Occipital lobe (tissue), 1 donor: ENCODE measurements at regions not wholly inside any gene's neighbourhood (a gene's known extent, or its start where the extent isn't known, plus 50 kb on each side); places are given as distances from the start of the nearest gene placed in this dataset.

Experiments
- DNase-seq: peaks from one replicate; lab custom pipeline; 2025; lab: John Stamatoyannopoulos, UW

DNA sequence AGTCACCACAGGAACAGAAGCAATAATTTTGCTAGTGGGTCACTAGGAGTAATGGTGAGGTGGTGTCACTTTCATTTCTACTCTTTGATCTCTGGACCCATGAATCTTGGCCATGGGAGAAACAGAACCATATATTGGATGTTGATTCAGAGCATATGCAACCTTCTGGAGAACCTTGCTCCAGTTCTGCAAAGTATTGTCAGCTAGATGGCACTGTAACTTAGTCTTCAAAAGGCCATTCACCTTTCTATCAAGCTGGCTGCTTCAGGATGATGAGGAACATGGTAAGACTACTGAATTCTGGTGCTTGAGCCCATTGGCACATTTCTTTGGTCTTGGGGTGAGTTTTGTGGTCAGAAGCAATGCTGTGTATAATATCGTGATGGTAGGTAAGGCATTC, 129.1 kb upstream of the FBN2 start:
- DNase-seq = no peak

DNA sequence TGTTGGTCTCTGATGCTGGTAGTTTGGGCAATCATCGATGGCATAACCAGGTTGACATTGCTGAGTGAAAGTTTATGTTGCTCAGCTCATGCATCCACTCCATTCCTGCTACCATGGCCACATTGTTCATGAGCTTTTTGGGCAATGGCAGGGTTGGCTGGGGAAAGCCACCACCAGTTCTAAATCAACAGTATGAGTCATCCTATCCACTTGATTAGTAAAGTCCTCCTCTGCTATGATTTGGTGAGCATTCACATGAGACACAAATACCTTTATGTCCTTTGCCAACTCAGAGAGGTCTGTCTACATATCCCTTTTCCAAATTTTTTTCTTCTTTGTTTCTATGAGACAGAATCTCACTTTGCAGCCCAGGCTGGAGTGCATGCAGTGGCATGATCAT, 129.7 kb upstream of the FBN2 start:
- DNase-seq = no peak

DNA sequence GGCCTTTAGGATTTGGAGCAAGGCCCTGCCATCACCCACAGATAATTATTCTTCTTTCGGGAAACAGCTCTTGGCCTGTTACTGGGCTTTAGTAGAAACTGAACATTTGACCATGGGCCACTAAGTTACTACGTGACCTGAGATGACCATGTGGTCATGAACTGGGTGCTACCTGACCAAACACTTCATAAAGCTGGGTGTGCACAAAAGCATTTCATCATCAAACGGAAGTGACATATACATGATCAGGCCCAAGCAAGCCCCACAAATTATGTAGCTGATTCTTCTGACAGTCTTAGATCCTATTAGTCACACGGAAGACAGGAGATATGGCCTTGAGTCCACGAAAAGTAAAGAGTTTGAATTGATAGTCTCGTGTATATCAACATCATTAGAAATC, 130.9 kb upstream of the FBN2 start:
- no peak for DNase-seq

DNA sequence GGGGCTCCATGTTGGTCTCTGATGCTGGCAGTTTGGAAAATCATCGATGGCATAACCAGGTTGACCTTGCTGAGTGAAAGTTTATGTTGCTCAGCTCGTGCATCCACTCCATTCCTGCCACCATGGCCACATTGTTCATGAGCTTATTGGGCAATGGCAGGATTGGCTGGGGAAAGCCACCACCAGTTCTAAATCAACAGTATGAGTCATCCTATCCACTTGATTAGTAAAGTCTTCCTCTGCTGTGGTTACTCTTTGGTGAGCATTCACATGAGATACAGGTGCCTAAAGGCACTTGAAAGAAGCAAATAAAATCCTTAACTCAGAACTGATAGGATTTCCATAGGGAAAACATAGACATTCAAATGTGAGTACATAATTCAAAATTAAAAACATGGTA, 131.8 kb upstream of the FBN2 start:
- DNase-seq = no peak

DNA sequence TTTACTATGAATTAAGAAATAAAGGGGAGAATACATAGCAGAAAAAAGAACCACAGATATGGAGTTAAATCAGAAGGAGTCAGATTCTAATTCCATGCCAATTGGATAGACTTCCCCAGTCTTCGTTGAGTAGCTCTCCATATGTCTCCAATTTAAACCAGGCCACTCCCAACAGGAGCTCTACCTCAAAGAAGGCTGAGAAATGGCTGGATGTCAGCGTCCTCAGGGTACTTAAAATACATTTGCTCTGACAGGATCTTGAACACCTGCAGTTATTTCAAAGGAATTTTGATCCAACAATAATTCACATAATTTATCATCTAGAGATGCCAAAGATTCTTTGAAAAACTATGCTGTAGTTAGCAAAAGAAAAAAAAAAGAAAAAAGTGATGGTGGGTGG, 133.9 kb upstream of the FBN2 start:
- DNase-seq = no peak

DNA sequence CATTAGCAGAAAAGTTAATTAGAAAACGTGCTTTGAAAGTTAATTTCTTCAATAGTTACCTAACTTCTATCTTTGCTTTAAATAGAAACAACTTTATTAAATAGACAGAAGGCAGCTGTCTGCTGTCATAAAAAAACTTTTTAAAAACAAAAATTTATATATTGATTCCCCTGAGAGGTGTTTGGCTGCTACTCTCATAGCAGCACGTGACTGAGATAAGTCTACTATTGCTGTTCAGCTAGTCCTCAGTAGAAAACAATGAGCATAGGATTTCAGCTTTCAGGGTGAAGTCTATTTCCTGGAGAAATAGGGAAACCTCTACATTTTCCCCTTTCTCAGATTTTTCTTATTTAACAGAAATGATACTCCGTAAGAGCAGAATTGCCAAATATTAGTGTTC, 135.0 kb upstream of the FBN2 start:
- DNase-seq = no peak

DNA sequence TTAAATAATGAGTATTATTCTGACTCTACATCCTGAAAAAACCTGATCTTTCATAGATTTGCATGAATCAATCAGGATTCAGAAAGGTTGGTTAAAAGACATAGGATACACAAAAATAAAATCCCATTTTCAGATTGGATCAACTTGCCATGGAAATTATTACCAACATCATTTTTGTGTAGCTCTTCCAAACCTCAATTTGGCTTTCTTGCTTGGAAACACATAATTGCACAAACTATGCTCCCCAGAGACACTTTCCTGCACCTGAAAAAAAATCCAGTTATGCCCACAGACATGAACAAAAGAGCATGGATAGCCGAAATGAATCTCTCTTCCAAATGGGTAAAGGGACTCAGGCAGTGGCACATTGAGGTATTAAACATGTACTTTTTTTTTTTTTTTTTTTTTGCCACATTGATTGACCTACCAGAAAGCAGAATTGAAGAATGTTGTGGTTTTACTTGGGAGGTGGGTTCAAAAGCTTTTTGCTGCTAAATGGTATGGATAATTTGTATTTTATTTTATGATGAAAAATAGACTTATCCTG, 135.4 kb upstream of the FBN2 start:
- no peak for DNase-seq

DNA sequence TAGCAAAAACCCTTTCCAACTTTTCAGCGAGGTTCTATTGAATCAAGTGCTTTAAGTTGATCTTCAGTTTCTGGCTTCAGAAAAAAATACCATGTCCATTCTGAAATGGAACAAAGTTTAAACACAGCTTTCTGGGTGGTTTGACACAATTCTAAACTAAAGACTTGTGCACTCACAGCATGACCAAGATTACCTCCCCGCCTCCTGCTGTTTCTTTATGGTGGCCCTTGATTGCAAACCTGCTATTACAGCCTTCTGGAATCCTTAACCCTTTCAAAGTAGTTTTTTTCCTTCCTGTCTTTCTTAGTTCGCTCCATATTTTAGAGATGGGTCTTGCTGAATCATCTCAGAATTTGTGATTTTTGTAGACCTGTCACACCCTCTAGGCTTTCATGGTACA, 135.9 kb upstream of the FBN2 start:
- DNase-seq = no peak

DNA sequence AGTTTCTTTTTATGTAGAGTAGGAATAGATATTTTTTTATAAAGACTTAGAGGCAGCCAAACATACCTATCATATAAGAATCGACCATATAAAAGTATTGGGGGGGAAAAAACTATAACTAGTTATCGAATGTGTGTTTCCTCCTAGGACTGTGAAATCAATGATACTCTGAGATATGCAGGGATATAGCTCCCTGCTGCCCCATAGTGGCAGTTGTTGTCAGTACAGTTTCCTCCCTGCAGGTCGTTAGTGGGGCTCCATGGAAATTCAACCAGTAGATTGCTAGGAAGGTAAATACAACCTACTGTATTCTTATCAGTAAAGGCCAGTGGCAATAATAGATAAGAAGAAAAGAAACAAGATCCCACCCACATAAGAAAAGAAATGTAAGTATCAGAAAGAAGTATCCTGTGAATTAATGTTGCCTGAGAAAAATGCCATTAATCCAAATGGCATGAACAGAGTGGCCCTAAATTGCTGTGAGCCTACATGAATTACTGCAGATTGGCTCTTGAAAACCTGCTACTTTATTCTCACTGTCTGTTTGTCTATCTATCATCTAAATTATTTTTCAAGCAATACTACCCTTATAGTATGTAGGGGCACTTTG, 136.9 kb upstream of the FBN2 start:
- no peak for DNase-seq

DNA sequence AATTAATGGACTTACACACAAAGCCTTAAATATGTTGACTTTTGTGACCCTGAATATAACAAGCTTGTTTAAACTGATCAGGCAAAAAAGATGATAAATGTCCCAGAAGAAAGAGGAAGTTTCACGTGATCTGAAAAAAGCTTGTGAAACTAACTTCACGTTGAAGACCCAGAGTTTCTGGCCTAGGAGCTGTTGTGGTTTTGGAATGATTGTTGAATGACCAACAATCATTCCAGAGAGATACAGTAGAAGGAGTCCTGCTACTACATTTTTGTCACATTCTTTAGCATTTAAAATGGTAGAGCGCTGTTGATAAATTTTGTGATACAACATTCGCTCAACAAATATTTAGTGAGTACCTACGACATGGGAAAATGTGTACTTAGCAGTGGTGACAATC, 143.1 kb upstream of the FBN2 start:
- DNase-seq = no peak

DNA sequence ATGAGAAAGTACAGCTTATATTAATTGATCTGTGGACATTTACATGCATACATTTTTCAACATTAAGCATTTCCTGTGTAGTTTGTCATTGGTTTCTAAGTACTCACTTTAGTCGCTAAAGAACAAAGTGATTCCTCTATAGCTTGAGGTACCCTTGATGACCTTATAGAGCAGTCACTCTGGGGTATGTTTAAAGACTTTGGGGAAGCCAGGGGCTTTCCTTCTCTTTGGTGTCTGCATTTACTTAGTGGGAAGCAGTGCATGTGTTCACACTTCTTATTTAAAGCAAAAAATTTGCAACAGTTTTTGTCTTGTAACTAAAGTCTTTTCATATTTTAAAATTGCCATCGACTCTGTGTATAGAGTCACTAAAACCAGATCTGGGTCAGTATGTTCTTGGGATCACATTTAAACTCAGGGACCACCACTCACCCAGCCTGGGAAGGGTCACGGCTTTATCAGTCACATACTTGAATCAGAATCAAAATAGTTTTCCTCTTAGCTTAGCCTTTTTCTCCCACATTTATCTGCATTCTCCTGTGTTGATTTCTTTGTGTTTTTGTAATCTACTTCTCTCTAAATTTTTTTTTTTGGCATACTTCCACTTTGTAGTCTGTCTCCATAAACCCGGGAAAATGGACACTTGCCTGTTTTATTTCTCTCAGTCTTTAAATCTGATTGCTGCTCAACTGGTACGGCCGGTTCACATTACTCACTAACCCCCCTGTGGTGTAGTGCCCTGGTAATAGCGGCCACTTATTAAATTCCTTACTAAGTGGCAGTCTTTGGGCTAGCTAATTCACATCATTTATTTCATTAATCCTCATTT, 143.9 kb upstream of the FBN2 start:
- no peak for DNase-seq

DNA sequence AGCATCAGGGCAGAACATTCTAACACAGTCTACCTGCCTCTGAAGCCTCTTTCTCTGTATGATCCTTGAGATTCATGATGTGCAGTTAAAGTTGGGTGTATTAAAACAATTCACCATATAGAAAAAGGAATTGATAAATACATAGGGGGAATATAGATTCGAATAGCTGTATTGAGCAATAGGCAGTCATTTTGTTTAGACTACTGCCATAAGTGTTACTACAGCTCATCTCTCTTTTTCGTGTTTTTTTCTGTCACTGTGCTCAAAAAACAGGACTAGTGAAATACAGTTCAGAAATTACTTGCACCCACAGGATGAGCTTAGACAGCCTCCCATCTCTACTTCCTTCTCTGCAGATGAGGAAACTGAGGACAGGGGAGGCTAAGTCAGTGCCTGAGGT, 144.6 kb upstream of the FBN2 start:
- DNase-seq = no peak

DNA sequence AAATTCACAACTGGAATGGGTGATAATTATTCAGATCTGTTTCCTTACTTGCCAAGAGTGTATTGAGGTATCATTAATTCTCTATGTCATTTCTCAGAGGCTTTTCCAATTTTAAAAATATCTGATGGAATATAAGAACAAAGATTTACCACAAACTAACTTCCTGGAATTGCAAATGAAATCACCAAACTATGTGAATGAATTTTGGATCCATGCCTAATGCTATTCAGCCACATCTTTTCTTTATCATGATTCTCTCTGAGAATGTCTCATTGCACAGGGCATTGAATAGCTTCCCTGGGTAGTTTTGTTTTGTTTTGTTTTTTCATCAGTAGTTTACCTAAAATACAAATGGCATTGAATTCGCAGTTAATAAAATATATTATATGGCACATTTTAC, 146.9 kb upstream of the FBN2 start:
- no peak for DNase-seq

DNA sequence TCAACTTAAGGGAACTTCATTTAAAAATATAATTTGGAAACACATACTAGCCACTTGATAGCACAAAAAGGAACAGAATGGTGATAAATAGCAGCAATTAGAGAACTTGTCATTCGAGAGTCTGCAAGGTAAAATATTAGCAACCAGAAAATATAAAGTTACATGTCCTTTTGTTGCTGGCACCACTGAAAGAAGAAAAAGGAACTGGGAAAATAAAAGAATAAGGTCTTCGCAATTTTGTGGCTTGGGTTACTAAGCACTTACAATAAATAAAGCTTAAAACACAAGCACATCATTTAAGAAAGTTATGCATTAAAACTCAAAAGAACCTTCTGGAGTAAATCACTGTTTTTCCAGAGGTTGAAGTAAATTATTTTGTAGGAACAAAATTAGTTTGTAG, 149.9 kb upstream of the FBN2 start:
- DNase-seq = no peak

DNA sequence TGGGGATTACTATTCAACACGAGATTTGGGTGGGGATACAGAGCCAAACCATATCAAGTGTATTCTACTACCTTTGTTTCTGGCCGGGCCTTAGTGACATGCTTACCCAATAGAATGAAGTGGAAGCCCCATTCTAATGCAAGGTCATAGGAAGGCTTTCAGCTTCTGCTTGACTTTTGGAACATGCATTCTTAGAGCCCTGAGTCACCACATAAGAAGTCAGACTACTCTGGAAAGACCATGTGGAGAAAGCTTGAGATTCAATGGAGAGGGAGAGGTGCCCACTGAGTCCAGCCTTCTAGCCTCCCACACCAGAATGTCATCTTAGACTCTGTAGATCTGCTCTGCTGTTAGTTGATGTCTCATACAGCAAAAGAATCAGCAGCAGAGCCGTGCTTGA, 155.7 kb upstream of the FBN2 start:
- no peak for DNase-seq

DNA sequence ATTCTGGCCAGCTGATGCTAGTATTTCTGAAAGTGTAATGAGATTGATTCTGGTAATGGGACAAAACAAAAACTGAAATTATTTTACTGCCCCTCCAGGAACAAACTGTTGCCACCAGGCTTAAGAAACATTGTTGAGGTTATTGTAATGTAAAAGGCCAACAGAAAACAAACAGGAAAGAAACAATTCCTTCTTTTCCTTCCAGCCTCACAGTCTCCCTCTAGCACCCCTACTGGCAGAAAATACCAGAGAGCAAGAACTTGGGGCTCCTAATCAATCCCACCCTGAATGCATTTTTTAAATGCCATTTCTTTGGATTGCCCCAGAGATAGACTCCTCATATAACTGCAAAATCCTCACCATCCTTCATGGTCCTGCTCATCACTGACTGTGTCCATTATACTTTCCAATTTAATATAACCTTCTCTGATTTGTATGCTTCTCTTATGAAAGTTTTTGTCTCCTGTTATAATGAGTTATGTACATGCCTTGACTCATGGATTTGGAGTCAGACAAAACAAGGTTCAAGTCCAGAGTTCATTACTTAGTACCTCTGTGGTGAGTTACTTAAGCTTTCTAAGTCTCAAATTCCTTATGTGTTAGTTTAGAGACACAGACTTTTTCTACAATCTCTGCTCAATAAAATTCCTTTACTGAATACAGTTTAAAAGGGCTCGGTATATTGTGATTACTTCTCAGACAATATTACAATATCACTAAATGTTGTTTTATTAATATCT, 157.9 kb upstream of the FBN2 start:
- no peak for DNase-seq

DNA sequence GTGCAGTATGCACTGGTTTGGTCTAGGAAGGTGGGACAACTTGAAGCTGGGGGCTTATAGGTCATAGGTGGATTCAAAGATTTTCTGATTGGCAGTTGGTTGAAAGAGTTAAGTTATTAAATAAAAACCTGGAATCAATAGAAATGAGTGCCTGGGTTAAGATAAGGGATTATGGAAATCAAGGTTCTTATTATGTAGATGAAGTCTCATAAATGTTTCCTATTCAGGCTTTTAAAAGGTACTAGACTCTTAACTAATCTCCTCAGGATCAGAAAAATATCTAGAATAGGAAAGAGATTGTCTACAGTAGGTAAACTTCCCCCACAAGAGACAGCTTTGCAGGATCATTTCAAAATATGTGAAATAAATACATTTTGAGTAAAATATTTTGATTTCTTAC, 163.3 kb upstream of the FBN2 start:
- DNase-seq = no peak

DNA sequence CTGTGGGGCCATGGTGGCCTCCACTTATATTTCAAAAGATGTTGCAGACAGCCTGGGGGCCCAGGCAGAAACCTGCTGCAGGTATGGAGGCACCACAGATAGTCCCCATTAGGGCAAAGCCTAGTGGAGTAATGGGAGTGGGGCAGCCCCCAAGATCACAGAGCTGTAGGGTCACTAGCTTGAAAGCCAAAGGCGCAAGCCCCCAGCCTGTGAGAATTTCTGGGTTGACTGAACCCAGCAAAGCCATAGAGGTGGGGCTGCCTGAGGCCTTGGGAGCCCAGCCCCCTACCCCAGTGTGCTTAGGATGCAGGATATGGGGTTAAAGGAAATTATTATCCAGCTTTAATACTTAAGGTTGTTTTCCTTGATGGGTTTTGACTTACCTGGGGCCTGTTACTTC, 165.3 kb upstream of the FBN2 start:
- DNase-seq = no peak

DNA sequence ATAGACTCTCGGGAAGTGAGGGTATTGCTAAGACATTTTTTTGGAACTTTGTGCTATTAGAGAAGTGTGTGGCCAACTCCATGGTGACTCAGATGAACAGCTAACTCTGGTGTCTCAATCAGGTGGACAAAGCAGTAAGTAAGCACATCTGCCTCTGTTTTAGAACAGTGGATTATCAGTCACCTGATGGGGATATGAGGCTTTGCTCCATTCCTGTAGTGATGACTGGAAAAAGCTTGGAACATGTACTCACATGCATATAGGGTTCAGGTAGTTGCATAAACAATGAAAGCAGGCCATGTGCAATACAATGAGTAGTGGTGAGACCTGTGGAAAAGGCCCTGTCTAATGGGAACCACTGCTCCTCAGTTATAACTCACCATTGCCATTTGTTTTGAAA, 168.2 kb upstream of the FBN2 start:
- no peak for DNase-seq

DNA sequence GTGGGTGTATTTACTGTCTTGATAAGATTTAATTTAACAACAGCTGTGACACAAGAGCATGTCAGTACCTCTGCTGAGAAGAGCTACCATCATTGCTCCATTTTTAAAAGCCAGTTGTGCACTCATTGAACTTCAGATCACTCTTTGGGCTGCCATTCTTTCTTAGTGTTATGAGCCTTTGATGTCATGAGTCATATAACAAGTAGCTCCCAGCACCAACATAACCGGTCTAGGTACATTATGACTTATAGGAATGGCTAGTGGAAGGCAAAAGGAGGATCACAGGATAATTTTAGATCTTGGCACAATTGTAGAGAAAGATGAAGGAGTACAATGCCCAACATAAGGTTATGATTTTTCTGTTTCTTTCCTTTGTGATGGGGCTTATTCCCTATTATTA, 170.8 kb upstream of the FBN2 start:
- no peak for DNase-seq

DNA sequence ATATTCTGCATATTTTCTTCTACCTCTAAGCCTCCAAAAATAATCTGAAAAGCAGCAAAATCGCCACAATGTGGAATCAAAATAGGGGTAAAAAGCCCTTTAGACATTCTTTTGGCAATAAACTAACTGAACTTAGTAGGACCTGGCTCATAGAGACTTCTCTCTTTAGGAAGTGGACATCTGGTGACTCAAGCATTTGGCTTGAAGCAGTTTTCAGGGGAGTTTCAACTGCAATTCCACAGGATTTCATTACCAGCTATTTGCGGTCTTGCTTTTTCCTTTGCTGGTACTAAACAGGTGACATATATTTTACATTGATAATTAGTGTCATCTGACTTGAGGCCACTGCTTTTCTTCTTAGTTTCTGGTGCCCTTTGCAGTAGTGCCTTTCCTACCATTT, 173.2 kb upstream of the FBN2 start:
- no peak for DNase-seq

DNA sequence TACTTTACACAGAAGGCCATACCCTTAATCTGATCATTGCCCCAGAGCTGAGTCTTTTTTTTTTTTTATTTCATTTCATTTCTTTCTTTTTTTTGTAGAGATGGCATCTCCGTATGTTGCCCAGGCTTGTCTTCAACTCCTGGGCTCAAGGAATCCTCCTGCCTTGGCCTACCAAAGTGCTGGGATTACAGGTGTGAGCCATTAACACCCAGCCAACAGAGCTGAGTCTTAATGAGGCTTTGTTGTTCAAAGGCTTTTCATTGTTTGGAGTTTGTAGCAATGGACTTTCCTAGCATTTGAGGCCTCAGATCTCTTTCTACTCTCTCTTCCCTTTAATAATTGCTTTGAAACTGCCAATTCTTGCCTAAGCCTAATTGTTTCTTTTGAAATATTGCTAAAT, 176.5 kb upstream of the FBN2 start:
- DNase-seq = no peak

DNA sequence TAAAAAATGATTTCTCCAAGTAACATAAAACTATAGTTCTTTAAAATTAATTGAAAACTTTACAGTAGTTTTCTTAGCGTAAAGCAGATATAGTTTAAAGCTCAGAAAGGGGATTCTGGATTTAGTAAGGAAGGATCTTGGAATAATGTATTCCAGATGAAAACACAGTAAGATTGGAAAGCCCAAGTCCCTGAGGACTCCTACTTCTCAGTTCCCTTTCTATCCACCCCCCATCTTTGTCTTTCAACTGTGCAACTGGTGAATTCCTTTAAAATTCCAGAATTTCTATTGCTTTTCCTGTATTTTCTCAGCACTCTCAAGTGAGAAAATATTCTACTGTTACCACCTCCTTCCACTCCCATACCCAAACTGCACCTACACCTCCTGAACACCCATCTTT, 184.5 kb upstream of the FBN2 start:
- no peak for DNase-seq
